Transverse colon (tissue), 4 donors: ENCODE measurements at regions not wholly inside any gene's neighbourhood (a gene's known extent, or its start where the extent isn't known, plus 50 kb on each side); places are given as distances from the start of the nearest gene placed in this dataset.

Source experiments
- DNase-seq: peaks from one replicate; pipeline ENCODE4 v3.0.0-alpha.2; 2019
- H3K27ac ChIP-seq, 4 donors: fragments of 200-600 bp; sonication (generic); 2 replicates each; pipeline ENCODE4 v1.5.1; 2016 to 2018; ENCODE audit warnings: inconsistent platforms in 4 of 4
- H3K27me3 ChIP-seq: fragments of 200-600 bp; sonication (generic); 2 replicates; pipeline ENCODE4 v1.5.1; 2017; ENCODE audit warnings: inconsistent platforms
- H3K36me3 ChIP-seq, 4 donors: fragments of 200-600 bp; sonication (generic); 2 replicates each; pipeline ENCODE4 v1.5.1; 2017 to 2019; ENCODE audit warnings: inconsistent platforms in 4 of 4
- H3K4me1 ChIP-seq, 4 donors: fragments of 200-600 bp; sonication (generic); 2 replicates each; pipeline ENCODE4 v1.5.1; 2017 to 2020; ENCODE audit warnings: inconsistent platforms in 4 of 4
- H3K4me3 ChIP-seq, 4 donors: fragments of 200-600 bp; sonication (generic); 1 replicate in 1 of 4; 2 replicates in 3 of 4; pipeline versions ENCODE4 v1.5.1 to v1.6.1; 2017 to 2019; ENCODE audit warnings: inconsistent platforms in 4 of 4
- H3K9me3 ChIP-seq, 2 donors: fragments of 200-600 bp; sonication (generic); 2 replicates each; pipeline ENCODE4 v1.5.1; 2017 to 2019; ENCODE audit warnings: inconsistent platforms in 2 of 2
- CTCF ChIP-seq, 5 experiments: fragments of 200-600 bp in 3 of 5; fragments of 450-650 bp in 2 of 5; sonication (generic) in 3 of 5; IDR thresholded peaks; 1 replicate in 2 of 5; 2 replicates in 3 of 5; pipeline ENCODE4 v1.5.1; 2016 to 2017; ENCODE audit warnings: antibody characterized with exemption in 5 of 5, inconsistent platforms in 3 of 5, mild to moderate bottlenecking in 2 of 5, moderate library complexity in 1 of 5
- EP300 ChIP-seq: sonication (generic); formaldehyde crosslinking; IDR thresholded peaks from one replicate; pipeline ENCODE4 v1.6.1; 2017; ENCODE audit warnings: antibody characterized with exemption, low read depth
- POLR2A ChIP-seq: fragments of 450-650 bp; IDR thresholded peaks from one replicate; pipeline ENCODE4 v1.6.1; 2016; ENCODE audit warnings: antibody characterized with exemption, mild to moderate bottlenecking, moderate library complexity
- POLR2AphosphoS5 ChIP-seq, 3 donors: sonication (generic); formaldehyde crosslinking; IDR thresholded peaks; one replicate each; pipeline ENCODE4 v1.6.1; 2016; ENCODE audit warnings: antibody characterized with exemption in 3 of 3
- WGBS, 2 donors: methylation state at CpG; one replicate each; pipeline ENCODE4 v1.1.5; 2018; ENCODE audit warnings: low coverage in 1 of 2; 5-methylcytosine and 5-hydroxymethylcytosine counted together
- in situ Hi-C, 4 donors: fragments of 200-750 bp; cut with MboI; loops; one replicate each; pipeline versions ENCODE4 v1.15.0 to v1.15.1; 2017; ENCODE audit warnings: low sequenced_read_pairs in 3 of 4, low pct_ligation_motif_present in 1 of 4, low pct_unique_long_range_greater_than_20kb in 1 of 4
- intact Hi-C: fragments of 100-400 bp; cut with DNase I; formaldehyde crosslinking; loops from one replicate; pipeline ENCODE4 v1.15.1; 2023; ENCODE audit warnings: low total_unique reads

DNA sequence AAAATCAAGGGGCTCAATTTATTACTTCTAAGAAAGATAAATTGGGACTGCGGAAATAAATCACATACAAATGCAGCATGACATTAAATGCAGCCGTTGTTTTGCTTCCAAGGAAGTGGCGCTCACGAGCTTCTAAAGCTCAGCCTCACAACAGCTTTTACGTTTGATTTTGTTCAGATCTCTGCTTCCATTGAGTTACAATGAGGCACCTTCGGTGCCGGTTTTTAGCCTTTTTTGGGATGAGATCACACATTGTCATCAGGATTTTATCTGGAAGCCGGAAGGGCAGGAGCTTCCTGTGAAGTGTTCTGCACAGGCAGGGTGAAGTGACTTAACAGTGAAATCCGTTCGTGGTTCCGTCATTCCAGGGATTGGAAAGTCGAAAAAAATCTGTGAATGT lies 209.8 kb downstream of the DCDC2C start:
- TF ChIP-seq EP300, result no peak
- TF ChIP-seq POLR2AphosphoS5 (IDR thresholded peaks at IDR 0.05), result no peak
- no peak for TF ChIP-seq POLR2A
- no peak for TF ChIP-seq CTCF (IDR thresholded peaks at IDR 0.05)
- Histone ChIP-seq H3K27me3 (no peaks in the 10 kb centered on the region), H3K36me3 (no peaks in the 10 kb centered on the region), H3K4me3 (no peak overlapping the region), H3K9me3 (peaks cover 0 to 7% of the 10 kb centered on the region in 2 donors), H3K27ac (no peak overlapping the region), H3K4me1 (no peaks in the 10 kb centered on the region)
- WGBS, 2 donors, result 64 to 74% methylated on average over 8 to 12 of the region's 12 CpGs
- intact Hi-C loops, result no loop called here
- DNase-seq, result no peak
- in situ Hi-C loops, result no loop called here

DNA sequence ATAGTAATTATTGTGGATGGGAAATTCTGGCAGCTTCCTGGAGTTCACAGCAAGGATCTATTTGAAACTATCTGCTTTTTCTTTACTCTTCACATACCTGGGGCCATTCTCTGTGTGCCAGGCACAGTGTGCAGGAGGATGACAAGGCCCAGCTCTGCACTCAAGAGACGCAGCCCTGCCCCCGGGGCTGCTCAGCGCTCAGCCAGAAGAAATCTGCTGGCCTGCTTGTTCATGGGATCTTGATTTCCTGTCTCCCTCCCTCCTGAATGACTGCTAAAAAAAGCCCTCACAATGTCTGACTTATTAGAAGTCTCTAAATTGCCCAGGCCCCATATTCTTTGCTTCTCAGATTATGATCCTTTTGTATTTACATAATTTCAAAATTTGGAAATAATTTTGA lies 210.9 kb downstream of the DCDC2C start:
- H3K36me3 ChIP-seq, result no peaks in the 10 kb centered on the region
- TF ChIP-seq CTCF (IDR thresholded peaks at IDR 0.05) (no peak), POLR2AphosphoS5 (IDR thresholded peaks at IDR 0.05) (no peak), EP300 (no peak), POLR2A (no peak)
- no peak for DNase-seq
- no peak overlapping the region for H3K27ac ChIP-seq
- no peak overlapping the region for H3K4me3 ChIP-seq
- no peaks in the 10 kb centered on the region for H3K4me1 ChIP-seq
- WGBS, 2 donors, result 44 to 83% methylated on average over 3 of the region's 3 CpGs
- intact Hi-C loops (no loop called here), in situ Hi-C loops (no loop called here)
- H3K27me3 ChIP-seq, result no peaks in the 10 kb centered on the region
- H3K9me3 ChIP-seq, result no peaks in the 10 kb centered on the region

DNA sequence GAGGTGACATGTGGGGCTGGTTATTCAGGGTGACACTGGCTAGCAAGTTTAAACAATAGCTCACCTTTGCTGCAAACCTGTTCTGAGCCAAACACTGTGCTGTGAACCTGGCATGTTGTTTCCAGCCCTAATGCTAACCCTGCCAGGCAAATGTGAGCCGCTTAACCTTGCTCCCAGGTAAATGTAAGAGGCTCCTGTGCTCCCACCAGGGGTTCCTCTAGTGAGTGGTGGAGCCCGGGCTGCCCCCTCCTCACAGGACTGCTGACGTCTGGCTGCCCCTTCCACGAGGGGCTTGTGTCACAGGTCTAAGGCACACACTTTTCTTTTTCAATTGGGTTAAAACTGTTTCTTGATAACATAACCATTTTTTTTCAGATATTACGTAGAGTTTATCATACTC lies 223.7 kb downstream of the DCDC2C start:
- 64 to 86% methylated on average over 1 to 5 of the region's 5 CpGs for WGBS, 2 donors
- H3K27me3 ChIP-seq, result no peaks in the 10 kb centered on the region
- H3K27ac ChIP-seq, result no peak overlapping the region
- in situ Hi-C loops, result no loop called here
- H3K9me3 ChIP-seq, result no peaks in the 10 kb centered on the region
- no peaks in the 10 kb centered on the region for H3K36me3 ChIP-seq
- DNase-seq, result no peak
- intact Hi-C loops, result no loop called here
- H3K4me1 ChIP-seq, result no peaks in the 10 kb centered on the region
- H3K4me3 ChIP-seq, result no peak overlapping the region
- TF ChIP-seq POLR2AphosphoS5 (IDR thresholded peaks at IDR 0.05) (no peak), CTCF (IDR thresholded peaks at IDR 0.05) (no peak), POLR2A (no peak), EP300 (no peak)

DNA sequence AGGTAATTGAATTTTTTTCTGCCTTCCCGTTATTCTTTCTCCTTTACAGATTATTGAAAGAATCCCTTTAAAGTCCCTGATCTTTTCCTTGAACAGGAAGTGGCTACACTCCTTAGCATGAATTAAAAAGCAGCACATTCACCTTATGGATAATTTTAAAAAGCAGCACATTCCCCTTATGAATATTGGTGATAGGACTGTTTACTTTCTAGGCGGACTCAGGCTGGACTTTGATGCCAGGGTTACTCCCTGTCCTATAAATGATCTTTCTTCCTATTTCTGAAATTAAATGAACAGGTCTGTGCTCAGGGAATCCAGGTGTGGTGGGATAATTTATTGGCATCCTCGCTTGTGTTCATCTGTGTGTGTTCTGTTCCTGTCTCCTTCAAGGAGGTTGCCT lies 226.0 kb downstream of the DCDC2C start:
- 56 to 57% methylated on average over 2 to 3 of the region's 3 CpGs for WGBS, 2 donors
- intact Hi-C loops, result no loop called here
- DNase-seq, result no peak

More for the DNA sequence above, 226.0 kb downstream of the DCDC2C start:
- H3K4me1 ChIP-seq, result no peaks in the 10 kb centered on the region
- no peaks in the 10 kb centered on the region for H3K36me3 ChIP-seq
- H3K27me3 ChIP-seq, result no peaks in the 10 kb centered on the region
- H3K27ac ChIP-seq, result no peak overlapping the region
- in situ Hi-C loops, result no loop called here
- H3K4me3 ChIP-seq, result no peak overlapping the region
- H3K9me3 ChIP-seq, result peaks cover 0 to 4% of the 10 kb centered on the region in 2 donors
- TF ChIP-seq POLR2AphosphoS5 (IDR thresholded peaks at IDR 0.05) (no peak), EP300 (no peak), CTCF (IDR thresholded peaks at IDR 0.05) (no peak), POLR2A (no peak)
